Thyroid gland (tissue), 4 donors: ENCODE measurements at regions not wholly inside any gene's neighbourhood (a gene's known extent, or its start where the extent isn't known, plus 50 kb on each side); places are given as distances from the start of the nearest gene placed in this dataset.

ENCODE experiments used
- DNase-seq, 2 donors: peaks; one replicate each; pipeline ENCODE4 v3.0.0-alpha.2; 2019
- H3K27ac ChIP-seq, 3 donors: fragments of 200-600 bp; sonication (generic); 1 replicate in 2 of 3; 2 replicates in 1 of 3; pipeline ENCODE4 v1.5.1; 2016 to 2019; ENCODE audit warnings: mild to moderate bottlenecking in 1 of 3, moderate library complexity in 1 of 3
- H3K27me3 ChIP-seq: fragments of 200-600 bp; sonication (generic); one replicate; pipeline ENCODE4 v1.5.1; 2019
- H3K36me3 ChIP-seq, 2 donors: fragments of 200-600 bp; sonication (generic); one replicate each; pipeline ENCODE4 v1.5.1; 2016 to 2019
- H3K4me1 ChIP-seq, 2 donors: fragments of 200-600 bp; sonication (generic); one replicate each; pipeline ENCODE4 v1.5.1; 2017 to 2019
- H3K4me3 ChIP-seq, 3 donors: fragments of 200-600 bp; sonication (generic); replicated peaks in 1 of 3; 1 replicate in 2 of 3; 2 replicates in 1 of 3; pipeline ENCODE4 v1.5.1; 2016; ENCODE audit warnings: mild to moderate bottlenecking in 1 of 3
- H3K9me3 ChIP-seq: fragments of 200-600 bp; sonication (generic); one replicate; pipeline ENCODE4 v1.5.1; 2017
- POLR2A ChIP-seq, 2 donors: fragments of 450-650 bp; IDR thresholded peaks; one replicate each; pipeline ENCODE4 v1.6.1; 2017; ENCODE audit warnings: antibody characterized with exemption in 2 of 2, mild to moderate bottlenecking in 2 of 2, moderate library complexity in 1 of 2
- WGBS, 2 donors: methylation state at CpG; one replicate each; pipeline ENCODE4 v1.1.5; 2017; 5-methylcytosine and 5-hydroxymethylcytosine counted together
- intact Hi-C: fragments of 100-400 bp; cut with DNase I; formaldehyde crosslinking; loops from one replicate; pipeline ENCODE4 v1.15.1; 2023
- TF ChIP-seq, protein P1 (sequence below), 6 experiments: fragments of 200-600 bp in 3 of 6; fragments of 450-650 bp in 3 of 6; sonication (generic) in 3 of 6; IDR thresholded peaks; one replicate each; pipeline ENCODE4 v1.5.1; 2016 to 2019; ENCODE audit warnings: antibody characterized with exemption in 6 of 6, mild to moderate bottlenecking in 2 of 6, inconsistent platforms in 1 of 6, moderate library complexity in 1 of 6

DNA sequence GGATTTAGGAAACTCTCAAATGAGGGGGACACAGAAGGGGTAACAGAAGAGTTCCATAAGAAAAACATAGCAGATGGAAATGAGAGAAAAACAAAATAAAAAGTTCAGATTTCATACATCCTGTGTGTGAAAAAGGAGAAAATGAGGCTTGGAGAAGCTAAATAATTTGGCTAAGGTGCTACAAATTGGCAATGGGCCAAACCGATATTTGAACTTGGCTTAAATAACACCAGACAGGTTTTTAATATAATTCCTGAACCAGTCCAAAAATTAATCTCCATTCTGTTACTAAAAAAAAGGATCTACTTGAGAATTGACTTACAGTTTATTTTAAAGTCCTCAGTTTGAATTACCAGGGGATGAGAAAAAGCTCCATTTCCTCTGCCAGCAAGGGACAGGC is 342.9 kb upstream of the DPH6 start:
- no peaks in the 10 kb centered on the region for H3K27me3 ChIP-seq
- no peaks in the 10 kb centered on the region for H3K36me3 ChIP-seq
- no peak for DNase-seq
- H3K4me3 ChIP-seq, result no peak overlapping the region
- WGBS, 2 donors, result 78 to 92% methylated on average over 1 of the region's 1 CpG
- no peaks in the 10 kb centered on the region for H3K4me1 ChIP-seq
- TF ChIP-seq POLR2A (IDR thresholded peaks at IDR 0.05), result no peak
- TF ChIP-seq, protein P1, sequence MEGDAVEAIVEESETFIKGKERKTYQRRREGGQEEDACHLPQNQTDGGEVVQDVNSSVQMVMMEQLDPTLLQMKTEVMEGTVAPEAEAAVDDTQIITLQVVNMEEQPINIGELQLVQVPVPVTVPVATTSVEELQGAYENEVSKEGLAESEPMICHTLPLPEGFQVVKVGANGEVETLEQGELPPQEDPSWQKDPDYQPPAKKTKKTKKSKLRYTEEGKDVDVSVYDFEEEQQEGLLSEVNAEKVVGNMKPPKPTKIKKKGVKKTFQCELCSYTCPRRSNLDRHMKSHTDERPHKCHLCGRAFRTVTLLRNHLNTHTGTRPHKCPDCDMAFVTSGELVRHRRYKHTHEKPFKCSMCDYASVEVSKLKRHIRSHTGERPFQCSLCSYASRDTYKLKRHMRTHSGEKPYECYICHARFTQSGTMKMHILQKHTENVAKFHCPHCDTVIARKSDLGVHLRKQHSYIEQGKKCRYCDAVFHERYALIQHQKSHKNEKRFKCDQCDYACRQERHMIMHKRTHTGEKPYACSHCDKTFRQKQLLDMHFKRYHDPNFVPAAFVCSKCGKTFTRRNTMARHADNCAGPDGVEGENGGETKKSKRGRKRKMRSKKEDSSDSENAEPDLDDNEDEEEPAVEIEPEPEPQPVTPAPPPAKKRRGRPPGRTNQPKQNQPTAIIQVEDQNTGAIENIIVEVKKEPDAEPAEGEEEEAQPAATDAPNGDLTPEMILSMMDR (IDR thresholded peaks at IDR 0.05), result no peak
- intact Hi-C loops, result no loop called here
- H3K9me3 ChIP-seq, result no peaks in the 10 kb centered on the region
- no peak overlapping the region for H3K27ac ChIP-seq

DNA sequence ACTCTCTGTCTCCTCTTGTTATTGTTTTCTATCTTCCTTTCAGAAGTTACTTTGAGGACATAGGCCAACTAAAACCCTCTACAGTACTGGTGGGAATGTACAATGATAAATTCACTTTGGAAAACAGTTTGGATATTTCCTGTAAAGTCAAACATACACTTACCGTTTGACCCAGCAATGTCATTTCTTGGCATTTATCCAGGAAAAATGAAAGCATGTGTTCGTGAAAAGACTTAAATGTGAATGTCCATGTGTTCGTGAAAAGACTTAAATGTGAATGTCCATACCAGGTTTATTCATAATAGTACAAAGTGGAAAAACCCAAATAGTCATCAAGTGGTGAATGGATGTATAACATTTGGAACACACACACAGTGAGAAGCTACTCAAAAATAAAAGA is 361.5 kb upstream of the DPH6 start:
- Histone ChIP-seq H3K27me3 (no peaks in the 10 kb centered on the region), H3K4me1 (no peaks in the 10 kb centered on the region), H3K27ac (no peak overlapping the region), H3K4me3 (no peak overlapping the region), H3K36me3 (no peaks in the 10 kb centered on the region), H3K9me3 (no peaks in the 10 kb centered on the region)
- intact Hi-C loops, result no loop called here
- no peak for DNase-seq
- WGBS, 2 donors, result 56 to 62% methylated on average over 3 of the region's 3 CpGs
- no peak for TF ChIP-seq POLR2A (IDR thresholded peaks at IDR 0.05)
- TF ChIP-seq, protein P1 (IDR thresholded peaks at IDR 0.05), result no peak

DNA sequence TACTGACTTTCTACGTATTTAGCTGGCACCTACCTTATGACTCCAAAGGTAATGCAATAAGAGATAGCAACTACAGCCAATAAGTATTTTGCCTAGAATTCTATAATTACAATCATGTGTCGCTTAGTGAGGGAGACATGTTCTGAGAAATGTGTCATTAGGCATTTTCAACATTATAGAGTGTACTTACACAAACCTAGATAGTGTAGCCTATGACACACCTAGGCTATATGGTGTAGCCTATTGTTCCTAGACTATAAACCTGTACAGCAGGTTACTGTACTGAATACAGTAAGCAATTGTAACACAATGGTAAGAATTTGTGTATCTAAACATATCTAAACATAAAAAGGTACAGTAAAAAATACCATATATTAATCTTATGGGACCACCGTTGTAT is 363.4 kb upstream of the DPH6 start:
- no peak for TF ChIP-seq POLR2A (IDR thresholded peaks at IDR 0.05)
- intact Hi-C loops, result no loop called here
- H3K9me3 ChIP-seq, result no peaks in the 10 kb centered on the region
- H3K4me1 ChIP-seq, result no peaks in the 10 kb centered on the region
- no peak overlapping the region for H3K4me3 ChIP-seq
- H3K27me3 ChIP-seq, result no peaks in the 10 kb centered on the region
- 94 to 98% methylated on average over 3 of the region's 3 CpGs for WGBS, 2 donors
- no peak for DNase-seq
- H3K36me3 ChIP-seq, result no peaks in the 10 kb centered on the region
- H3K27ac ChIP-seq, result no peak overlapping the region

DNA sequence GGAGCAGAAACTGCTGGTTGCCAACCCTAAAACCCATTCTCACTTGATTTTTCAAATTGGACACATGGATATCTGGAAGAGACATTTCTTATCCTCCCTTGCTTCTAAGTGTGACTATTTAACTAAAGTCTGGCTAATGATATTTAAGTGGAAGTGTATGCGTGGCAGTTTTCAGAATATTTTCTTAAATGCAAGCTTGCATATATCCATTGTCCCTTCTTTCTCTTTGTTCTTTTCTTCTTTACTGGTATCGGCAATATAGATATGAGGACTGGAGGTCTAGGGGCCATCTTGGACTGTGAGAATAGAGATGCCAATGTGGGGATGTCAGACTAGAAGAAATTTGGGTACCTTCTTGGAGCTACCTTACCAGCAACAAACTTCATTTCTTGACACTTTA is 364.3 kb upstream of the DPH6 start:
- WGBS, 2 donors, result 94% methylated on average over 2 of the region's 2 CpGs
- H3K27me3 ChIP-seq, result no peaks in the 10 kb centered on the region
- intact Hi-C loops, result no loop called here
- no peak overlapping the region for H3K27ac ChIP-seq
- H3K4me1 ChIP-seq, result no peaks in the 10 kb centered on the region
- no peaks in the 10 kb centered on the region for H3K9me3 ChIP-seq
- TF ChIP-seq, protein P1 (IDR thresholded peaks at IDR 0.05), result no peak
- TF ChIP-seq POLR2A (IDR thresholded peaks at IDR 0.05), result no peak
- H3K4me3 ChIP-seq, result no peak overlapping the region
- no peak for DNase-seq
- no peaks in the 10 kb centered on the region for H3K36me3 ChIP-seq

DNA sequence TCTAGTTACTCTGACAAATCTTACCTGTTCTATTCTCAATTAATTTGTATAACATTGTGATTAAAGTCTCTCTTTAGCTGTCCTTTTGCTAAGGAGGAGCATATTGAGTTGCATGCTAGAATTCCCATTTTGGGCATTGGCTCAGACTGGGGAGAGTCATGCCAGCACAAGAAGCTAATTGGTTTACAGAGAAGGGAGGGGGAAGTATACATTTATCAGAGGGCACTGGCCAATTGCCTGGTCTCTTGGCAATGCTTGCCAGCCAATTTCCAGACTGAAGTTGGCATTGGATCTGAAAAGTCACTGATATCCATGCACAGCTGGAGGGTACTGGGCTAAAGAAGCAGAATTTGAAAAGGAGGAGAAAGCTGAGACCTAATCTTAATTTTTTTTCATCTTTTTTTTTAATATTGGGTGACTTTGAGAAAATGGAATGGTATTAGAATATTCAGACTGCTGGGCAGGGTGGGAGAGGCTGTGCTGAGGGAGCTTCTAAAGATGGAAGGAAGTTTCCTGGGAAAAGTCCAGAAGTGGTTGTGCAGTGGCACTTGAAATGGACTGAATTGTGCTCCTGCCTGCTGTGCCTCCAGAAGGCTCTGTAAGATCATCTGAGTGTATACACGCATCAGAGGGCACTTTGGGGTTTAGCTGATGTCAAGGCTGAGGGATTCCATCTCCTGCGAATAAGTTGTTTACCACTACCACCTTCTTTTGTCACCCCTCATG is 365.2 kb upstream of the DPH6 start:
- Histone ChIP-seq H3K27ac (no peak overlapping the region), H3K4me1 (no peaks in the 10 kb centered on the region), H3K4me3 (no peak overlapping the region), H3K36me3 (no peaks in the 10 kb centered on the region), H3K27me3 (no peaks in the 10 kb centered on the region), H3K9me3 (no peaks in the 10 kb centered on the region)
- intact Hi-C loops, result no loop called here
- DNase-seq, result no peak
- WGBS, 2 donors, result 28 to 44% methylated on average over 2 of the region's 2 CpGs
- no peak for TF ChIP-seq POLR2A (IDR thresholded peaks at IDR 0.05)
- TF ChIP-seq, protein P1 (IDR thresholded peaks at IDR 0.05), result no peak
